Esophagus mucosa (tissue), 1 donor: ENCODE measurements at regions not wholly inside any gene's neighbourhood (a gene's known extent, or its start where the extent isn't known, plus 50 kb on each side); places are given as distances from the start of the nearest gene placed in this dataset.
"Not testable (repeated sequence)": the region's sequence is repeated elsewhere in the genome, so short reads cannot be mapped to it uniquely, and the experiment has no call there.

Experiments
- ATAC-seq: fragments of 200-7000 bp; cut with Tn5 transposase; one replicate; pipeline ENCODE4 v1.9.1; 2020
- donor health status: DM: yes; HTN: yes; CAD: no.

DNA sequence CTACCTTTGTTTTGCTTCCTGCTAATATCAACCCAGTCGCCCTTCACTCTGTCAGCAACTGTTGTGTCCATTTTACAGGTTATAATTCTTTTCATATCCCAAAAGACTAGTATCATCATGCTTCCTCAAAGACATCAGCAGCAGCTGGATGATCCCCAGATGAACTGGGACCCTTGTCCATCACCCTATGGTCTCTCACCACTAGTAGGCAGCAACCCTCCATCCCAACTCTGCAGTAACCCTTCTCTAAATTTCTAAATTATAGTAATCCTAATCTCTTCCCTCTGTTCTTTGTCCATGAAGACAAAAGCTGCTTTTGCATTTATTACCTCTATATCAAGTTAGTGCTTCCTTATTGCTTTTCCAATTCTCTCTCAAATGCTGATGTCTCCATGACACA, 1025.8 kb downstream of the FAM181B start:
- no peak for ATAC-seq

DNA sequence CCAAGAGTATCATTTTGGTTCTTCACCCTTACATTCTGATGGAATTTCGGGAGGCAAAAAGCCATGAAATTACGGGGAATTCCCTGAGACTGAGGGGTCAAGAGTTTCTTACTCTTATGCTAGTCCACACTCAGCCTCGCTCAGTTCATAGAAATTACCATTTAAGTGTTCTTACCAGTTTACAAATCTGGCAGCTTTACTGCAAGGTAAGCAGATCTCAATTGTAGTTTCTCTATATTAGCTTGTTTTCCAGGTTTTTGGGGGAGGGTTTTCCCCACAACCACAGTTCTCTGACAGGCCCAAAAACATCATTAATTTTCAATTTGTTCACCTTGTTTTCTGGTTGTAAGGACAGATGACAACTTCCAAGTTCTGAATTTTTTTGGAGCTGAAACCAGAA, 1028.4 kb downstream of the FAM181B start:
- no peak for ATAC-seq

DNA sequence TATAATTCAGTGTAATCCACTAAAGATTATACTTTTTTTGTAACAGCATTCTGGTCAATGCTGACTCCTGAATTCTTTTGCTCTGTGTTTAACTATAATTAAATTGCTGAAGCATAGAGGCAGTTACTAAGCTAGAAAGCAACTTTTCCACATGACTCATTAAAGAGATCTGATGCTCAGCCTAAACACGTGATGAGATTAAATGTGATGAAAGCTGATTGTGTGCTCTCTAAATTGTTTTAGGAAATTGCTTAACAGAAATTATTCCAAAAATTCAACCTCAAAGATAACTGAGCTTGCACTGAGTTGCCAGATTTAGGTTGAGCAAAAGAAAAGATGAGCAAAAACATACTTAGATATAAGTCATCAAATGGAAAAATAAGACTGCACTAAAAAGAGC, 1033.6 kb downstream of the FAM181B start:
- ATAC-seq: no peak

DNA sequence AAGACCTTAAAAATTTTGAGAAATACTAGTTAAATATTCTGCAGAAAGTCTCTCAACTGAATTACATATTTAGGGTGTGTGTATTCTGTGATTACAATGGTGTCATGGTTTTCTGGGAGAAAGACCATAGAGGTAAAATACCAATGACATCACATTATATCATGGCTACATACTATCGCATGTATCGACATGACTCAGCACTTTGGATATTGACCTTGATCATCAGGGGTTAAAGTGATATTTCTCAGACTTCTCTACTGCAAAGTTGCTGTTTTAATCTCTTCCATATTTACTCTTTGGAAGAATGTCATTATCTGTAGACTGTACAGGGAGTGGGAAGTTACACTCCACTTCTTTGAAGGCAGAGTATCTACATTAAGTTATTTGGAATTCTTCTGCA, 1046.6 kb downstream of the FAM181B start:
- ATAC-seq: no peak

GRCh38 chr11:81674211-81674610, 1059.5 kb downstream of the FAM181B start:
- ATAC-seq: no peak

DNA sequence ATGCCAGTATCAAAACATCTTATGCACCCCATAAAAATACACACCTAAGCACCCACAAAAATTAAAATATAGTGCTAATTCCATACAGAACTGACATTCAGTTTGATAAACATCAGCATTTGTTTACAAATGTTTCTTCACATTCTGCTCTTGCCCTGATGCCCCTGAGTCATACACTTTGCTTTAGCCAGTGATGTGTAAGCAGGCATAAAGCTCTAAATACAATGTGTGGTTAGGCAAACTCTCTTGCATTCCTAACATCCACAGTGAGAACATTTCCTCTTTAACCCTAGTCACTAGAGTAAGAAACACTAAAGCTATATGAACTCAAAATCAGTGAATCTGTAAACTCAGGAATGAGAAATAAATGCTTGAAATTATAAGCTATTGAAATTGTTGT, 1060.7 kb downstream of the FAM181B start:
- ATAC-seq: no peak

- ATAC-seq: no peak
Measured at GRCh38 chr11:81669935-81670543, 1063.6 kb downstream of the FAM181B start.

- ATAC-seq: peak; percentile 25
Measured at GRCh38 chr11:81658722-81659121, 1074.9 kb downstream of the FAM181B start.

- no peak for ATAC-seq
Measured at GRCh38 chr11:81655351-81655750, 1078.3 kb downstream of the FAM181B start.

DNA sequence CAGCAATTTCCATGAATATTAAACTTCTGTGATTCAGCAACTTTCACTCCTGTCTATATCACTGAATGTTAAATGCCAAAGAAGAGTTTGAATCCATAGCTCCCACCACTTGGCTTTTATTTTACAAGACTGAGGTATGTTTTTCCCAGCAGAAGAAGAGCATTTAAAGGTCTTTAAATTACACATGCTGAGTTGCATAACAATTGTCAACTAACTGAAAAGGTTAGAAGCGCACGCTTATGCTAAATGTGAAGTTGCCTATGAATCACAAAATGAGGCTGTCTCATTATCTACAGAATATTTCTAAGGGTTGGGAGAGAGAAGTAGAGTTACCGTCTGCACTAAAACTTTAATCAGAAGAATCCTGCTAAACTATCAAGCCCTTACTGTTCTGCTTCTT, 1086.3 kb downstream of the FAM181B start:
- no peak for ATAC-seq

DNA sequence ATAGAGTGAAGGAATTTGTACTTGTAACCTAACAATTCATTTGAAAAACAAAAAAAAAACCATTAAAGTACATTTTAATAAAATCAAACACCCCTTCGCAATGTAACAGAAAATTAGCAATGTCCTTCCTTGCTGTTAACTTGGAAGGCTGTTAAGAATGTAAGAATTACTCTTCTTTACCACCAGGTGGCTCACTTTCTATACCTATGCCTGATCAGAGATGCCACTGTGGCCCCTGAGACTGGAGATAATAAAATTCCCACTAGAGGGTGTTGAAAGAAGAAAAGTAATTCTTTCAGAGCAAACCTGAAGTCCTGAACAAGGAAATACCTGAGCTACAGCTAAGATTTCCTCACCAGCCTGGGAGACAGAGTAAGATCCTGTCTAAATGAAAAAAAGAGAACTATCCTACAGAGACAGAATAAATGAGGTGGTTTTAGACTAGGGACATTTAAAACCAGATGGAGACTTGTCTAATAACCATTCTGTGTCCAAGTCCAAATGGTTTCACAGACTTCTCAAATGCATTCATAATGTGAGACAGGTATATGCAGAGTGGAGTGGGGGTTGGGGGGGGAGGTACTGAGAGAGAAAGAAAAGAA, 1089.3 kb downstream of the FAM181B start:
- no peak for ATAC-seq

DNA sequence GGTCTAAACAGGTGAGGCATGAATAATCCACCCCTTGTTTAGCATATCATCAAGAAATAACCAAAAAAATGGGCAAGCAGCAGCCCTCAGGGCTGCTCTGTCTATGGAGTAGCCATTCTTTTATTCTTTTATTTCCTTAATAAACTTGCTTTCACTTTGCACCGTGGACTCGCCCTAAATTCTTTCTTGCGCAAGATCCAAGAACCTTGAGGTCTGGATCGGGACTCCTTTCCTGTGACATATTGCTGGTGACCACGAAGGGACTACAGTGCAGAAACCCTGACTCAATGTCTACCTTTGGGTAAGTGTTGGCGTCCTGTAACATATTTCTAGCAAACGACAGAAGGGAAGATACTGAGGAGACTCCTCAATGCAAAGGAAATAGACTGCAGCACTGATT, 1099.2 kb downstream of the FAM181B start:
- no peak for ATAC-seq

GRCh38 chr11:81602508-81602907, 1131.2 kb downstream of the FAM181B start:
- ATAC-seq: no peak

DNA sequence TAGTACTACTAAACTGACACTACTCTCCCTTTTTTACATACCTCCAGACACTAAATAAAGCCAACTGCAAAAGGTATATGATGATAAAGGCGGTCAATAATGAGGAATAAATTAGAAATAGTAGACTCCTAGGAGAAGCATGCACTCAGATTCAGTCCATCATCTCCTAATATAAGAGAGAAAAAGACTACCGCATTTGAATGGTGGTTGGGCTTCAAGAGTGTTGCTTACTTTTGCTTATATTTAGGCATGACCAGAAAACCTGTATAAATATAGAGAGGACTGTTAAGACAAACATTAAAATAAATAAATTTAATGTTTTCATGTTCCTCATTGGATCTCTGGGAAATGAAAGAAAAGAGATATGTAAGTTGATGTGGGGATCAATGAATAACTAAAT, 1137.0 kb downstream of the FAM181B start:
- ATAC-seq: no peak

DNA sequence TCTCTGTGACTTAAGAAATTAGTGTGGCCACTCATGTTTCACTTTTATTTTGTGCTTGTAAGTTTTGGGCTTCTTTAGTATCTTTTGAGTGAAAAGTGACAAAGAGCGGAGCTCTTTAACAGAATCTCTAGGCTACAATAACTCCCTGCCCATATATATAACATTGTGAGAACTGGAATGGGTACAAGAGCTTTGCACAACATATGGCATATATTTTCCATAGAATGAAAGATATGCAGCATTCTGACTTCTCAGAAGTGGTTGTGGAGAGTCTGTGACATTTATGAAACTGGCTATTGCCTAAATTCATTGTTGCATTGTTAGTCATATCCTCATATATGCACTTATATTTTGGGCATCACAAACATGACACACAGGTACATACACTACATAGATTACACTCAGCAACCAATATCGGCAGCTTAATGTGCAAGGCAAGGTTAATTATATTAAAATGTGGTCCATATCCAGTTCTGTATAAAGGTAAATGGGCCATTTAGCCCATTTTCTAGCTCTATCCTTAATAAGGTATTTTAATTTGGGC, 1148.2 kb downstream of the FAM181B start:
- no peak for ATAC-seq

DNA sequence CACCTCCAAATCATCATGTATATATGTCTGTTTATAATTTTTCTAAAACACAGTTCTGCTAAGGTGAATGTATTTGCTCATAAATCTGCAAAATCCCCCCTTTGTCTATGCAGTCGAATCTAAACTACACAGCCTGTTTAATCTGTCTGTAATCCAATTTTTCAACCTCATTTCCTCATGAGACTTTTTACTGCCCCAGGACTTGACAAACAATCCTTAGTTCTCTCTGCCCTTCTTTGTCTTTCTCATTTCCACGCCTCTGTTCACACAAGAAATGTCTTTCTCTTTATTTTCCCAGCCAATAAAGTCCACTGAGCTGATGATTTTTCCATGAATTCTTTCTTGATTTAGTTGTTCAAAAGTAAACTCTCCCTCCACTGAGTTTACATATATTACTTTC, 1154.3 kb downstream of the FAM181B start:
- ATAC-seq: no peak

- ATAC-seq: no peak
Measured at GRCh38 chr11:81578571-81578970, 1155.1 kb downstream of the FAM181B start.

- ATAC-seq: no peak
Measured at GRCh38 chr11:81574301-81574700, 1159.4 kb downstream of the FAM181B start.

- no peak for ATAC-seq
Measured at GRCh38 chr11:81573367-81573766, 1160.3 kb downstream of the FAM181B start.

- ATAC-seq: no peak
Measured at GRCh38 chr11:81570669-81571068, 1163.0 kb downstream of the FAM181B start.

GRCh38 chr11:81569999-81570398, 1163.7 kb downstream of the FAM181B start:
- ATAC-seq: no peak

DNA sequence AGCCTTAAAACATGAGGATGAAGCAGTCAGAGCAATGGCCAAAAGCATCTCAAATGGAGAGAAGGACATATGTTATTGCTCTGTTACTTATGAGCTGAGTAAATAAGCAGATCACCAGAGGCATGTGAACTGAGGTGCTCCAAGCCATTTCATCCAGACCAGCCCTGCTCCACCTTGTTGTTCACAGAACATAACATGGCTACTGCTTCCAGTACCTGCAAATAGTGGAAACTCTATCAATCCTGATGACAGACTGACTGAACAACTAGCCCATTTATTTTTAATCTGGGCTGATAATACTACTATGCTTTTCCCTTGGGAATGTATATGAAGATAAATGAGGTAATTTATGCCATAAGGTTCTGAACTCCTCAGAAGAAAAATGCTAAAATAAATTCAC, 1164.7 kb downstream of the FAM181B start:
- no peak for ATAC-seq

DNA sequence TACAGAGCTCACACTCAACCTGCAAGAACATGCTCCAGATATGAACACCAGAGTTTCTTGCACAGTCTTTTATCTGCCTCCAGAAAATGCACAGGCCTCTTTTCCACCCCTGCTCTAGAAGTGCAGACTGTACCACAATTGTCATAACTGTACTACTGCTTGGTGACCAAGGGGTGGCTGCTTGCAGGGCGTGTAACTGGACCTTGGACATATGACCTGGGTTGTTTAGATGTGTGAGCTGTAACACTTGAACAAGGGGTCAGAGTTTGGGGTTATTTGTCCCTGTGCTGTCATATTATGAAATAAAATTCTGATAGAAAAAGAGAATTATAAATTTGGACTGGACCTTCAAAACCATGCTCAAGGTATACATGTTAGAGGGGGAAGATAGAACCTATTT, 1185.5 kb downstream of the FAM181B start:
- ATAC-seq: no peak

DNA sequence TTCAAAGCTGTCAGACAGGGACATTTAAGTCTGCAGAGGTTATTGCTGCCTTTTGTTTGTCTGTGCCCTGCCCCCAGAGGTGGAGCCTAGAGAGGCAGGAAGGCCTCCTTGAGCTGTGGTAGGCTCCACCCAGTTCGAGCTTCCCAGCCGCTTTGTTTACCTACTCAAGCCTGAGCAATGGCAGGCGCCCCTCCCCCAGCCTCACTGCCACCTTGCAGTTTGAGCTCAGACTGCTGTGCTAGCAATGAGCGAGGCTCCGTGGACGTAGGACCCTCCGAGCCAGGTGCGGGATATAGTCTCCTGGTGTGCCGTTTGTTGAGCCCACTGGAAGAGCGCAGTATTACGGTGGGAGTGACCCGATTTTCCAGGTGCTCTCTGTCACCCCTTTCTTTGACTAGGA, 1193.9 kb downstream of the FAM181B start:
- ATAC-seq: not testable (repeated sequence)

GRCh38 chr11:81515566-81515965, 1218.1 kb downstream of the FAM181B start:
- no peak for ATAC-seq
